Astrocyte (in vitro differentiated cells and primary cell): ENCODE measurements at regions not wholly inside any gene's neighbourhood (a gene's known extent, or its start where the extent isn't known, plus 50 kb on each side); places are given as distances from the start of the nearest gene placed in this dataset.

Experiments
- EZH2 ChIP-seq: IDR thresholded peaks from 2 replicates; pipeline ENCODE4 v1.6.1; 2012; ENCODE audit warnings: mild to moderate bottlenecking, low read length, inconsistent platforms; ENCODE audit not compliant: insufficient read depth
- TF ChIP-seq, protein P1 (sequence below): IDR thresholded peaks from 2 replicates; pipeline ENCODE4 v1.5.1; 2011; ENCODE audit warnings: low read depth, mild to moderate bottlenecking, inconsistent platforms, low read length, moderate library complexity; ENCODE audit not compliant: insufficient read depth

DNA sequence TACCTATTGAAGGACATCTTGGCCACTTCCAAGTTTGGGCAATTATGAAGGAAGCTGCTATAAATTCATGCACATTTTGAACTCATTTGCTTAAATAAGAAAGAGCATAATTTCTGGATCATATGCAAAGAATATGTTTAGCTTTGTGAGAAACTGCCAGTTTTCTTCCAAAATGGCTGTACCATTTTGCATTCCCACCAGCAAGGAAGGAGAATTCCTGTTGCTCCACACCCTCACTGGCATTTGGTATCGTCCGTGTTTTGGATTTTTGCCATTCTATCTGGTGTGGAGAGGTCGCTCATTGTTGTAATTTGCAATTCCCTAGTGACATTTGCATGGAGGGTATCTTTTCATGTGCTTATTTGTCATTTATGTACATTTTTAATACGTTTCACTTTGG lies 339.3 kb downstream of the DAD1 start:
- TF ChIP-seq, protein P1, sequence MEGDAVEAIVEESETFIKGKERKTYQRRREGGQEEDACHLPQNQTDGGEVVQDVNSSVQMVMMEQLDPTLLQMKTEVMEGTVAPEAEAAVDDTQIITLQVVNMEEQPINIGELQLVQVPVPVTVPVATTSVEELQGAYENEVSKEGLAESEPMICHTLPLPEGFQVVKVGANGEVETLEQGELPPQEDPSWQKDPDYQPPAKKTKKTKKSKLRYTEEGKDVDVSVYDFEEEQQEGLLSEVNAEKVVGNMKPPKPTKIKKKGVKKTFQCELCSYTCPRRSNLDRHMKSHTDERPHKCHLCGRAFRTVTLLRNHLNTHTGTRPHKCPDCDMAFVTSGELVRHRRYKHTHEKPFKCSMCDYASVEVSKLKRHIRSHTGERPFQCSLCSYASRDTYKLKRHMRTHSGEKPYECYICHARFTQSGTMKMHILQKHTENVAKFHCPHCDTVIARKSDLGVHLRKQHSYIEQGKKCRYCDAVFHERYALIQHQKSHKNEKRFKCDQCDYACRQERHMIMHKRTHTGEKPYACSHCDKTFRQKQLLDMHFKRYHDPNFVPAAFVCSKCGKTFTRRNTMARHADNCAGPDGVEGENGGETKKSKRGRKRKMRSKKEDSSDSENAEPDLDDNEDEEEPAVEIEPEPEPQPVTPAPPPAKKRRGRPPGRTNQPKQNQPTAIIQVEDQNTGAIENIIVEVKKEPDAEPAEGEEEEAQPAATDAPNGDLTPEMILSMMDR, result no peak
- TF ChIP-seq EZH2, result no peak
